Spleen (tissue), 11 donors: ENCODE measurements at regions not wholly inside any gene's neighbourhood (a gene's known extent, or its start where the extent isn't known, plus 50 kb on each side); places are given as distances from the start of the nearest gene placed in this dataset.

Experiments
- DNase-seq: peaks from one replicate; pipeline ENCODE4 v3.0.0-alpha.2; 2020
- H3K27ac ChIP-seq, 8 donors: fragments of 200-600 bp; sonication (generic) in 7 of 8; 1 replicate in 4 of 8; 2 replicates in 4 of 8; pipeline versions ENCODE4 v1.5.0 to v1.8.0; 2016 to 2021; ENCODE audit warnings: inconsistent platforms in 4 of 8, mild to moderate bottlenecking in 4 of 8, moderate library complexity in 1 of 8
- H3K27me3 ChIP-seq, 7 donors: fragments of 200-600 bp; sonication (generic) in 6 of 7; replicated peaks in 1 of 7; 1 replicate in 4 of 7; 2 replicates in 3 of 7; pipeline versions ENCODE4 v1.5.0 to v1.8.0; 2016 to 2021; ENCODE audit warnings: inconsistent platforms in 3 of 7, mild to moderate bottlenecking in 1 of 7
- H3K36me3 ChIP-seq, 6 donors: fragments of 200-600 bp; sonication (generic) in 5 of 6; 1 replicate in 4 of 6; 2 replicates in 2 of 6; pipeline versions ENCODE4 v1.5.0 to v1.8.0; 2016 to 2021; ENCODE audit warnings: inconsistent platforms in 2 of 6
- H3K4me1 ChIP-seq, 6 donors: fragments of 200-600 bp; sonication (generic) in 5 of 6; 1 replicate in 3 of 6; 2 replicates in 3 of 6; pipeline versions ENCODE4 v1.5.0 to v1.8.0; 2016 to 2021; ENCODE audit warnings: inconsistent platforms in 3 of 6
- H3K4me3 ChIP-seq, 8 donors: fragments of 200-600 bp; sonication (generic) in 7 of 8; 1 replicate in 4 of 8; 2 replicates in 4 of 8; pipeline versions ENCODE4 v1.5.0 to v1.8.0; 2016 to 2021; ENCODE audit warnings: inconsistent platforms in 4 of 8, mild to moderate bottlenecking in 4 of 8, moderate library complexity in 2 of 8
- H3K9me3 ChIP-seq, 8 donors: fragments of 200-600 bp; sonication (generic) in 7 of 8; 1 replicate in 4 of 8; 2 replicates in 4 of 8; pipeline versions ENCODE4 v1.5.0 to v1.8.0; 2016 to 2021; ENCODE audit warnings: inconsistent platforms in 4 of 8
- CTCF ChIP-seq, 11 experiments: fragments of 200-600 bp in 7 of 11; fragments of 450-650 bp in 4 of 11; sonication (generic) in 4 of 11; IDR thresholded peaks in 8 of 11; conservative IDR thresholded peaks in 3 of 11; 1 replicate in 7 of 11; 2 replicates in 4 of 11; pipeline versions ENCODE4 v1.4.0 to v1.8.0; 2016 to 2021; ENCODE audit warnings: antibody characterized with exemption in 11 of 11, inconsistent platforms in 4 of 11, mild to moderate bottlenecking in 1 of 11
- POLR2A ChIP-seq, 3 donors: fragments of 450-650 bp; IDR thresholded peaks; one replicate each; pipeline ENCODE4 v1.5.1; 2017; ENCODE audit warnings: antibody characterized with exemption in 3 of 3, mild to moderate bottlenecking in 1 of 3
- POLR2AphosphoS5 ChIP-seq, 3 donors: sonication (generic); formaldehyde crosslinking; IDR thresholded peaks; one replicate each; pipeline ENCODE4 v1.5.1; 2017; ENCODE audit warnings: antibody characterized with exemption in 3 of 3
- WGBS, 5 donors: extraction: QIAGEN DNeasy Blood & Tissue Kit in 3 of 5; methylation state at CpG; one replicate each; pipeline versions ENCODE4 v1.1.5 to v1.1.7; 2013 to 2018; 5-methylcytosine and 5-hydroxymethylcytosine counted together
- intact Hi-C: fragments of 100-400 bp; cut with DNase I; formaldehyde crosslinking; loops from one replicate; pipeline ENCODE4 v1.15.0; 2023; ENCODE audit warnings: low total_unique reads
- donor health status: healthy with polysubstance abuse.
- donor health status: DM: no; HTN: no; CAD: no; lungs with moderate emphysema.
- donor health status: DM: no; HTN: no; CAD: no.
- donor health status: Bipolar disorder and iron deficiency.
- donor health status: healthy.
- donor health status: DM: no; HTN: no; CAD: no.
- donor health status: DM: yes; HTN: yes; CAD: no.

GRCh38 chr3:111252779-111253178, 181.2 kb downstream of the NECTIN3 start:
- Histone ChIP-seq H3K4me1 (no peaks in the 10 kb centered on the region), H3K9me3 (no peaks in the 10 kb centered on the region), H3K27me3 (no peaks in the 10 kb centered on the region), H3K4me3 (no peak overlapping the region), H3K27ac (no peak overlapping the region), H3K36me3 (no peaks in the 10 kb centered on the region)
- DNase-seq, result peak; percentile 41
- TF ChIP-seq CTCF (IDR thresholded peaks at IDR 0.05 in 8 of 11, conservative IDR thresholded peaks at IDR 0.05 in 3 of 11), result no peak
- TF ChIP-seq POLR2A (IDR thresholded peaks at IDR 0.05), result no peak
- no peak for TF ChIP-seq POLR2AphosphoS5 (IDR thresholded peaks at IDR 0.05)
- WGBS, 5 donors, result 13 to 46% (median 19%) methylated on average over 3 of the region's 3 CpGs
- intact Hi-C loops, result no loop called here

- no peaks in the 10 kb centered on the region for H3K27me3 ChIP-seq
- WGBS, 5 donors, result 76 to 86% (median 80%) methylated on average over 2 of the region's 2 CpGs
- TF ChIP-seq POLR2AphosphoS5 (IDR thresholded peaks at IDR 0.05) (no peak), POLR2A (IDR thresholded peaks at IDR 0.05) (no peak)
- no peaks in the 10 kb centered on the region for H3K4me1 ChIP-seq
- DNase-seq, result no peak
- H3K9me3 ChIP-seq, result no peaks in the 10 kb centered on the region
- intact Hi-C loops, result no loop called here
- H3K27ac ChIP-seq, result no peak overlapping the region
- no peaks in the 10 kb centered on the region for H3K36me3 ChIP-seq
- H3K4me3 ChIP-seq, result no peak overlapping the region
These were observed 182.1 kb downstream of the NECTIN3 start for GRCh38 chr3:111253733-111254132.

GRCh38 chr3:111260878-111261277, 189.3 kb downstream of the NECTIN3 start:
- Histone ChIP-seq H3K27ac (no peak overlapping the region), H3K4me1 (no peaks in the 10 kb centered on the region), H3K36me3 (no peaks in the 10 kb centered on the region), H3K27me3 (no peaks in the 10 kb centered on the region), H3K9me3 (peaks cover 0 to 3% (median 0%) of the 10 kb centered on the region in 8 donors), H3K4me3 (no peak overlapping the region)
- no peak for DNase-seq
- intact Hi-C loops, result no loop called here
- no peak for TF ChIP-seq CTCF (IDR thresholded peaks at IDR 0.05 in 8 of 11, conservative IDR thresholded peaks at IDR 0.05 in 3 of 11)
- TF ChIP-seq POLR2A (IDR thresholded peaks at IDR 0.05), result no peak
- no peak for TF ChIP-seq POLR2AphosphoS5 (IDR thresholded peaks at IDR 0.05)

DNA sequence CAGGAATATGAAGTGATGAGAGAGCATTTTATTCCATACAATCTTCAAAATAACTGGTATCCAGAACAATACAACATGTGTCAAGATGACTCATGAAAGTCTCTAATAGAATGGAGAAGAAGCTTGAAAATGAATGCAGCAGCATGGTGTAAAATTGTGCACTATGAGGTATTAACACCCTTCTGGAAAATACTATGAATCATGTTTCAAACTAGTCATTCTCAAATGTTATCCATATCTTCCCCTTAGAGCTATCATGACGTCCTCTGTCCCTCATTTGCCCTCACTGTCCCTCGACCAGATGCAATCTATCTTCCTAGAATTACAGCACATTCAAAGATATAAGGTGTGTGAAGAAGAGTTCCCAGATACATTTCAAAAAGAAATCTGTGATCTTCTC, 198.2 kb downstream of the NECTIN3 start:
- no peaks in the 10 kb centered on the region for H3K4me1 ChIP-seq
- no peak overlapping the region for H3K4me3 ChIP-seq
- no peak for DNase-seq
- WGBS, 5 donors, result 47 to 73% (median 62%) methylated on average over 2 of the region's 2 CpGs
- H3K27me3 ChIP-seq, result no peaks in the 10 kb centered on the region
- no peaks in the 10 kb centered on the region for H3K36me3 ChIP-seq
- intact Hi-C loops, result no loop called here
- no peaks in the 10 kb centered on the region for H3K9me3 ChIP-seq
- H3K27ac ChIP-seq, result no peak overlapping the region
- no peak for TF ChIP-seq POLR2A (IDR thresholded peaks at IDR 0.05)
- TF ChIP-seq CTCF (IDR thresholded peaks at IDR 0.05 in 8 of 11, conservative IDR thresholded peaks at IDR 0.05 in 3 of 11), result no peak
- no peak for TF ChIP-seq POLR2AphosphoS5 (IDR thresholded peaks at IDR 0.05)

DNA sequence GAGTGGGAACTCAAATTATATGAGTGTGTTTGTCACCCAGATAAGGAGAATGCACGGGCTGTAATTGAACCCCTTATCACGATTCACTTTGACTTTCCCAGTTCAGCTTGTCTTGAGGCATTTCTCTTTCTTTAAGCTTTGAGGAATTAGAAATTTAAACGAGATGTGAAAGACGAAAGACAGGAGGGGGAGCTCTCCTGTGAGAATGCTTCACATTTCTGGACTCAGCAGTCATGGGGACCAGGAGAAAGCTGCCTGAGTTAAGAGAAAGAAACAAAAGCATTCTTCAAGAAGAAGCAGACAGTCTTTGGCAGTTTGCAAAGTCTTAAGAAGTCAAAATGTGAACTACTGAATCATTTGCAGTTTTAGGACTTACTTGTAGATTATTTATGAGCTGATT, 205.6 kb downstream of the NECTIN3 start:
- no peak overlapping the region for H3K27ac ChIP-seq
- H3K9me3 ChIP-seq, result no peaks in the 10 kb centered on the region
- no peaks in the 10 kb centered on the region for H3K27me3 ChIP-seq
- intact Hi-C loops, result no loop called here
- DNase-seq, result no peak
- TF ChIP-seq CTCF (IDR thresholded peaks at IDR 0.05 in 8 of 11, conservative IDR thresholded peaks at IDR 0.05 in 3 of 11) (no peak), POLR2A (IDR thresholded peaks at IDR 0.05) (no peak), POLR2AphosphoS5 (IDR thresholded peaks at IDR 0.05) (no peak)
- no peaks in the 10 kb centered on the region for H3K4me1 ChIP-seq
- no peak overlapping the region for H3K4me3 ChIP-seq
- H3K36me3 ChIP-seq, result no peaks in the 10 kb centered on the region
- WGBS, 5 donors, result 26 to 36% (median 29%) methylated on average over 4 of the region's 4 CpGs
